NCI-H2107 treated with DMSO at 0.1 percent for 48 hours (cell line): ENCODE measurements at regions not wholly inside any gene's neighbourhood (a gene's known extent, or its start where the extent isn't known, plus 50 kb on each side); places are given as distances from the start of the nearest gene placed in this dataset.
"Not testable (repeated sequence)": the region's sequence is repeated elsewhere in the genome, so short reads cannot be mapped to it uniquely, and the experiment has no call there.

Experiments
- DNase-seq: peaks from one replicate; lab custom pipeline; 2025; ENCODE audit not compliant: unreplicated experiment; lab: John Stamatoyannopoulos, UW

- DNase-seq, result no peak
Measured at GRCh38 chr2:5195636-5196035, 496.5 kb upstream of the SOX11 start.

DNA sequence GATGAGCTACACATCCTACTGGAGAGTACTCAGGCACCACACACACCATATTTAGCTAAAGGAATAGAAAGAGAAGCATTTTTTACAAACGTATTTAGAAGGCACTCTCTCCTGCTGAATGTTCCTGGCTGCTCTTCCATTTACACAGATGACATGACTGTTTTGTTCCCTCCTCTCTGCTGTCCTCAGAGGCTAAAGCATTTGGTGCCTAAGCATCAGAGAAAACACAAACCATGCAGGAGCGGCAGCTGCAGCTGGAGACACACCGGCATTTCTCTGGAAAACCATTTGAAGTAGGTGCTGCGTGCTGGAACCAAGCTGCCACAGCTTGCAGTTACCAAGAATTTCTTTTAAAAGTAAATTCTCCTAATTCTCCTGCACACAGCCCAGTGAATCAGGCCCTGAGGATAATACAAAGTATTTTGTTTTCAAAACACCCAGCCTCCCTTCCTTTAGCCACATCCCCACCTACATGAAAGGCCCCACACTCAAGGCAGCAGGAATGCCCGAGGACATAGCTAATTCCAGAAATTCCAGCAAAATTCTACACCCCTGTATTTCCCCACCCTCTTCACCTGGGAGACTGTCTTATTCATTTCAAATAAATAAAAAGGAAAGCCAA, 488.9 kb upstream of the SOX11 start:
- DNase-seq, result no peak

DNA sequence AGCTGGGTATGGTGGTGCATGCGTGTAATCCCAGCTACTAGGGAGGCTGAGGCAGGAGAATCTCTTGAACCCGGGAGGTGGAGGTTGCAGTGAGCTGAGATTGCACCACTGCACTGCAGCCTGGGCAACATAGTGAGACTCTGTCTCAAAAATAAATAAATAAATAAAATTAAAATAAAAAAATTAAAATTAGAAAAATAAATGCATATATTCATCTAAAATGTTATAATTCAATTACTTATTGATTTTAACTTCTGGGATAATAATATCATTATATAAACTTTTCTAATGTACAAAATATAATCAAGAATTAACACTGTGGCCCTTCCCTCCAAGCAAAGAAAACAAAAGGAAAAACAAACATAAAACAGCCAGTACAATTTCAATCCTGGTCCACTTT, 485.4 kb upstream of the SOX11 start:
- DNase-seq, result not testable (repeated sequence)

- no peak for DNase-seq
Measured at GRCh38 chr2:5215989-5216607, 476.1 kb upstream of the SOX11 start.

DNA sequence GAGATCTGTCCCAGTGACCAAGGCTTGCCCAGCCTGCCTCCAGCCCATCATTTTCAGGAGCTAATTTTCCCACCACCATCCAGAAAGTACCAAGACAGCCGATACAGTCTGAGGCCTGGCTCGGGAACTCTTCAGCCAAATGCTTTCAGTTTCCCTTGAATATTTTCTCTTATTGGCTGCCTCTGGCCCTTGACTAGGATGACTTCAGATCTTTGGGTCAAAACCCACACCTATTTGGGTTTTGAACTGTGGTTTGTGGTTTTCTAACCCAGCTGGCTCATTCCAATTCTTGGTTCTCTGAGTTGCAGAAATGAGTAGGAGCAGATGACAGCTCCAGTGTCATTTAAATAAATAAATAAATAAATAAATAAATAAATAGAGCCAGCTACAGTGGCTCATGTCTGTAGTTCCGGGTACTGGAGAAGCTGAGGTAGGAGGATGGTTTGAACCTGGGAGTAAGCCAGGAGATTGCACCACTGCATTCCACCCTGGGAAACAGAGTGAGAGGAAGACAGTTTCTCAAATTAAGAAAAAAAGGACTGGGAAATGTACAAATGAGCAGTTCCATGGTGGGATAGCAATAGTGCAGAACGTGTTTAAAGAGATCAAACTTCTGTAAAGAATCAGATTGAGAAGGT, 465.0 kb upstream of the SOX11 start:
- DNase-seq, result peak; percentile 1

- no peak for DNase-seq
Measured at GRCh38 chr2:5229574-5229973, 462.6 kb upstream of the SOX11 start.

- no peak for DNase-seq
Measured at GRCh38 chr2:5230444-5230843, 461.7 kb upstream of the SOX11 start.

- no peak for DNase-seq
Measured at GRCh38 chr2:5230855-5231254, 461.3 kb upstream of the SOX11 start.

- DNase-seq, result no peak
Measured at GRCh38 chr2:5231287-5231686, 460.9 kb upstream of the SOX11 start.

DNA sequence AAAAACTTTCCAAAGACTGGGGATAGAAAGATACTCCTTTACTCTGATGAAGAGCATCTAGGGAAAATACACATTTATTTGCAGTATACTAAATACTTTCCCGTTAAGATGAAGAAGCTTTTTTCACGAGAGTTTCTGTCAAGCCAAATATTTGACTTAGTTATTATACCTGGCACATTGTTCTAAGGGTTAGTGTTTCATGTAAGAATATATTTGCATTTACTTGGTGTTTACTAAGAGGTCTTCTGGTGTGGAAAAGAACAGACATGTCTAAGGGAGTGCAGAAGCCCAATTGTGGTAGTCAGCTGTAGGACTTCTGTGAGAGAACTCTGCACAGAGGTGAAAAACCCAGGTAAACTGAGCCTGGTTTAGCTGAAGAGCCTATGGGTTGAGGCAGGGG, 457.6 kb upstream of the SOX11 start:
- DNase-seq, result no peak

GRCh38 chr2:5235701-5236100, 456.5 kb upstream of the SOX11 start:
- no peak for DNase-seq

- no peak for DNase-seq
Measured at GRCh38 chr2:5236249-5236648, 455.9 kb upstream of the SOX11 start.

GRCh38 chr2:5242751-5243150, 449.4 kb upstream of the SOX11 start:
- DNase-seq, result no peak

- no peak for DNase-seq
Measured at GRCh38 chr2:5250482-5250881, 441.7 kb upstream of the SOX11 start.

DNA sequence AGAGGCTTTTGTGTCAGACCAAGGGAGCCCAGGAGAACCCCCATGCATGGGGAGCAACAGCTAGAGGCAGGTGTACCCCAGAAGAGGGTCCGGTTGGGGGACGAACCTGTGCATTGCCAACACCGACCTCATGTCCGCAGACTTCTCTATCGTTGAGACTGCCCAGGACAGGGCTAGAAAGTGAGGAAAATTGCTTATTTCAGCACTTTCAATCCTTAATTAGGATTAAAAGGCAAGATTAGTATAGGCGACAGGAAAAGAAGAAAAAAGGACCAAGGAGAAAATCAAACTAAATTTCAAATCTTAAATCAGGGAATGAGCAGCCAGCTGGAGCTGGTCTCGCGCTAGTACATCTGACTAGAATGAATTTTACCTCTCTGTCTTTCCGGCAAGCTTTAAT, 438.9 kb upstream of the SOX11 start:
- no peak for DNase-seq

DNA sequence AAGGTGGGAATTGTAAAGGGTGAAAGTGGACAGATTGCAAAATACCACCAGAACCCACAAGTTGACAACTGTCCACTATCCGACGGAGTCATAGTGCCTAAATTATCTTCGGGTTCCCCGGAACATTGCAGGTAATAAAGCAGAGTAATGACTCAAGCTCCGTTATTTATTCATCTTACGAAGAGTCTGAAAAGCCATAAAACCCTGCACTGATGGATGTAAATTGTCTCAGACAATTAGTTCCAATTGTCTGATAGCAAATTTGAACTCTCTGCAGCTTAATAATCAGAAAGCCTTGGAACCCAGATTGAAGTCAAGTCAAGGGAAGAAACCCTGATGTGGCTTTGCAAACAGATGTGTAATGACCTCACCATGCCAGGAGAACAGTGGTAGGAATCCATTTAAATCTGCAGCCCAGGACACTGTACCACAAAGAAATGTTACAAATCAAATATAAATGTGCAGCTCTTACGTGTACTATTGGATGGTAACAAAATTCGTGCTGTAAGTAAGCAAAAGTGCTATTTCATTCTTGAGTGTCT, 437.3 kb upstream of the SOX11 start:
- DNase-seq, result no peak

DNA sequence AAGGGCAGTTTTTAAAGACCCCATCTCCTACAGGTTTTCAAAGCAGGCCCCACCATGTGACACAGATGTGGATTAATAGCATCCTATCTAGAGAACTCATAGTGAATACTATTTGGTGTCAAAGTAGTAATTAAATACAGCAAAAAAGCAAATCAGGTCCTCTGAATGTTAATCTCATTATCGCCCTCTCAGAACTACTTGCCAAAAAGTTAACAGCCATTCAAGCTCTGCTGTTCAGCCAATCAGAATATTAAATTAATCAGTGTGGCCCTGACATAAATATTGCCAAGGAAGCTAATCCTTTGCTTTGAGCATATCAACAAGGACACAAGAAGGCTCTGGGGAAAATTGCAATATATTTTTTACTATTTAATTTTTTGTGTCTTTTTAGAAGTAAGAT, 428.9 kb upstream of the SOX11 start:
- no peak for DNase-seq

GRCh38 chr2:5264361-5264760, 427.8 kb upstream of the SOX11 start:
- DNase-seq, result no peak

DNA sequence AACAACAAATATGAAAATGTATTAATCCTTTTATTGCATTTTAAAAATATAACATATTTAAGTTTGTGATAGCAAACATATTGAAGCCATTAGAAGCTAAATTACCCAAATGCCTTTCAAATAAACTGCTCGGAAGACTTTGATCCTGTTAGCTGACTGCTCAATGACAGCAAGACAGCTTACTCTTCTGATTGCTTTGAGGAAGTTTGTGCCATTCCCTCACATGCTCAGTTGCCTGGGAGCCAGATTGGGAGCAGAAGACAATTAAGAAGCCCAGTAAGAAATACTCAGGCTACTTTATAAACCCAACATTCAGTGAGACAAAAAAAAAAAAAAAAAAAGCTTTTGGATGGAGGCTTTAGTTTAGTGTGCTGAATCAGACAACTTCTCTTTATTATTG, 407.1 kb upstream of the SOX11 start:
- DNase-seq, result no peak

DNA sequence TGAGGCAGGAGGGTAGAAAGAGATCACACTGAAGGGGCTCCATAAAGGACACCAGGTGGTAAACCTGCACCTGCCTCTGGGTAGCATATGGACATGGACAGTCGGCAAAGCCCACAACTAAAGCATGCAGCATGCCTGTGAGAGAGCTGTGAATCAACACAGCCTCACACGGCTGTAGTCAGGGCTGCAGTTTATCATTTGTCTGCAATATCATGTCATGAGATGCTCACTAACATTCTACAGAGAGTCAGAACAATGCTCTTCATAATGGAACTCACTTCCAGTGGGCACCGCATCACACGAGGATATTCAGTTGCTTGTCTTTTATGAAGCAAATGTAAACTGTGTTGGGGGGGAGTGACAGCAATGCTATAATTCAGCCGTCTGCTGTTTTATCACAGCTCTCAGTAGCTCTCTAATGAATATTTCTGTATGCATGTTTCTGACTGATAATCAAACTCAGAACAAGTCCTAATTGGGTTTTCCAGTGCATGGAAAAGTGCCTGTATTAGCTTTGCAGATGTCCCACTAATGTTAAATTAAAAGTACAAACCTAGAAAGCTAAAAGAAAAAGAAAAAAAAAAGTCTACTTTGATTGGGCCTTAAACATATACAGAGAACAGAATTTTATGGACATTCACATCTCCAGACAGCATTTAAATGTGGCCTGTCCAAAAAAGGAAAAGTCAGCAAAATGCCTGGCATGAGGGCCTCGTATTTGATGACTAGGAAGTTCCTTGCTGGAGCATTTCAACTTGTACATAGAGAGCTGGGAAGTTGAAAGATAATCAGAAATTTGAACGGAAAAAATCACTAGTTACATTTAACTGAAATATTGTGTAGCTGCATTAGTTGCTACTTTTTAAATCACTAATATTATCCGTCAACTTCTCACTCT, 406.1 kb upstream of the SOX11 start:
- DNase-seq, result no peak

DNA sequence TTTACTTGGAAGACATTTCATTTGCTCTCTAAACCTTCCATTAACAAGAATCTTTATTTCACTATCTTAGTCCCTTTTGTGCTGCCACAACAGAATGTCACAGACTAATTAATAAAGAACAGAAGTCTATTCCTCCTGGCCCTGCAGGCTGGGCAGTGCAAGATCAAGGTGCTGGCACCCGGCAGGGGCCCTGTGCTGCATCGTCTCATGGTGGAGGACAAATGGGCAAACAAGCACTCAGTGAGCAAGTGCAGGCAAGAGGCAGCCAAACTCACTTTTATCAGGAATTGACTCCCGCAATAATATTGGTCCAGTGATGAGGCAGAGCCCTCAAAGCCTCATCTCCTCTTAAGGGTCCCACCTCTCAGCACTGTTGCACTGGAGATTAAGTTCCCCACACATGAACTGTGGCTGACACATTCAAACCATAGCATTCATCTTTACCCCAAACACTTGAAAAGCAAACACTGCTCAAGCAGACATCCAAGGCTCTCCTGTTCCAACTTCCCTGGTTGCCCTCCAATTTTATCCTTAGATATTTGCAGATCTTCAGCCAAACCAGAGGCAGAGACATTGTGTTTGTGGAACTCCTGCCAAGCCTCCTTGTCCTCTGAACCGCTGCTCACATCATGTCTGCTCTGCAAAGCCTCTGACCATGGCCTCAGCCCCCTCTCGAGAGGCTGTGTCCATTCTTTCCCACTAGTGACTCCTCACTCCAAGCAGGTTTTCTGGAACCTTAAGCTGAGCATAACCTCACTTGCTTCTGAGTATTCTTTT, 404.4 kb upstream of the SOX11 start:
- no peak for DNase-seq
